Osteocyte (in vitro differentiated cells): ENCODE measurements at regions not wholly inside any gene's neighbourhood (a gene's known extent, or its start where the extent isn't known, plus 50 kb on each side); places are given as distances from the start of the nearest gene placed in this dataset.

Source experiments
- DNase-seq: peaks from one replicate; pipeline ENCODE4 v3.0.0; 2021; ENCODE audit warnings: mixed read lengths; ENCODE audit not compliant: unreplicated experiment; ENCODE audit errors: extremely low spot score
- H3K27ac Mint-ChIP-seq: one replicate; pipeline ENCODE4 v1.8.0; 2021; ENCODE audit warnings: mild to moderate bottlenecking, mixed read lengths; ENCODE audit not compliant: unreplicated experiment
- H3K27me3 Mint-ChIP-seq: one replicate; pipeline ENCODE4 v1.8.0; 2021; ENCODE audit warnings: mixed read lengths; ENCODE audit not compliant: unreplicated experiment
- H3K36me3 Mint-ChIP-seq: one replicate; pipeline ENCODE4 v1.8.0; 2021; ENCODE audit warnings: mixed read lengths; ENCODE audit not compliant: unreplicated experiment
- H3K4me1 Mint-ChIP-seq: one replicate; pipeline ENCODE4 v1.8.0; 2021; ENCODE audit warnings: mixed read lengths; ENCODE audit not compliant: unreplicated experiment
- H3K4me3 Mint-ChIP-seq: one replicate; pipeline ENCODE4 v1.8.0; 2021; ENCODE audit warnings: mild to moderate bottlenecking, moderate library complexity, mixed read lengths; ENCODE audit not compliant: unreplicated experiment
- H3K9me3 Mint-ChIP-seq: one replicate; pipeline ENCODE4 v1.8.0; 2021; ENCODE audit warnings: mixed read lengths; ENCODE audit not compliant: unreplicated experiment
- TF ChIP-seq, protein P1 (sequence below): fragments of 200-600 bp; sonication (generic); IDR thresholded peaks from 2 replicates; pipeline ENCODE4 v1.5.0; 2021; ENCODE audit warnings: antibody characterized with exemption, mild to moderate bottlenecking, moderate library complexity

DNA sequence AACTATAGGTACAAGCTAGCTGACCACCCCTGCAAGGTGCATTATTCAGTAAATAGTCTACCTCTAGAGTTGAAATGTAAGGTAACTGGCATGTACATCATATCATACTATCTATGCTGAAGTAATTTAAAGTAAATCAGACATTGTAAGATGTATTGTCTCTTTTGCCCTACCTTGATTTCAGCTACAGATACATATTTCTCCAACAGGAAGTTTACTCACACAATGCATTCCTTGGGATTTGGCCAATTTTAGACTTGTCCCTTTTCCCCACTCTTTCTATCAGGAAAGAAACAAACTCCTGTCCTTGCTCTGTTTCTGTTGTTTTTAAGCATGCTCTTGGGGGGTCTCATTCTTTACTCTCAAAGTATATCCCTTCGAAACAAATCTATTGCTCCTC, 58.5 kb upstream of the TSLP start:
- no peaks in the 10 kb centered on the region for H3K36me3 Mint-ChIP-seq
- H3K4me1 Mint-ChIP-seq = peaks cover 4% of the 10 kb centered on the region
- no peak overlapping the region for H3K4me3 Mint-ChIP-seq
- TF ChIP-seq, protein P1, sequence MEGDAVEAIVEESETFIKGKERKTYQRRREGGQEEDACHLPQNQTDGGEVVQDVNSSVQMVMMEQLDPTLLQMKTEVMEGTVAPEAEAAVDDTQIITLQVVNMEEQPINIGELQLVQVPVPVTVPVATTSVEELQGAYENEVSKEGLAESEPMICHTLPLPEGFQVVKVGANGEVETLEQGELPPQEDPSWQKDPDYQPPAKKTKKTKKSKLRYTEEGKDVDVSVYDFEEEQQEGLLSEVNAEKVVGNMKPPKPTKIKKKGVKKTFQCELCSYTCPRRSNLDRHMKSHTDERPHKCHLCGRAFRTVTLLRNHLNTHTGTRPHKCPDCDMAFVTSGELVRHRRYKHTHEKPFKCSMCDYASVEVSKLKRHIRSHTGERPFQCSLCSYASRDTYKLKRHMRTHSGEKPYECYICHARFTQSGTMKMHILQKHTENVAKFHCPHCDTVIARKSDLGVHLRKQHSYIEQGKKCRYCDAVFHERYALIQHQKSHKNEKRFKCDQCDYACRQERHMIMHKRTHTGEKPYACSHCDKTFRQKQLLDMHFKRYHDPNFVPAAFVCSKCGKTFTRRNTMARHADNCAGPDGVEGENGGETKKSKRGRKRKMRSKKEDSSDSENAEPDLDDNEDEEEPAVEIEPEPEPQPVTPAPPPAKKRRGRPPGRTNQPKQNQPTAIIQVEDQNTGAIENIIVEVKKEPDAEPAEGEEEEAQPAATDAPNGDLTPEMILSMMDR = no peak
- no peak for DNase-seq
- H3K27ac Mint-ChIP-seq = no peak overlapping the region
- no peaks in the 10 kb centered on the region for H3K9me3 Mint-ChIP-seq
- H3K27me3 Mint-ChIP-seq = peaks cover 20% of the 10 kb centered on the region

DNA sequence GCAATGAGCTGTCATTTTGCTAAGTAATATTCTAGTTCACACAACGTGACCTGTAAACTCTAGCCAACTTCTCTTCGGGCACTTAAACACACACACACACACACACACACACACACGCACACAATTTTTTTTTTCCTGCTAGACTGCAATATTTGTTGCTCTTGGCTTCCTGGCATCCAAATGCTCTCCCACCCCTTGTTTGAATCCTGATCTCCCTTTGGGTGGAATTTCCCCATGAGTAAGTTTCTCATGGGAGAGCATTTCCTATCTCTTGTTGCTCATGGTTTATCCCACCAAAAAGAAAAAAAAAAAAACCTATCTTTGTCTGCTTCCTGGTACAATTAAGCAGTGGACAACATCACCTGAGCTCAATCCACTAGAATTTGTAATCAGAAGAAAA, 54.7 kb upstream of the TSLP start:
- no peaks in the 10 kb centered on the region for H3K9me3 Mint-ChIP-seq
- TF ChIP-seq, protein P1 = no peak
- no peak for DNase-seq

DNA sequence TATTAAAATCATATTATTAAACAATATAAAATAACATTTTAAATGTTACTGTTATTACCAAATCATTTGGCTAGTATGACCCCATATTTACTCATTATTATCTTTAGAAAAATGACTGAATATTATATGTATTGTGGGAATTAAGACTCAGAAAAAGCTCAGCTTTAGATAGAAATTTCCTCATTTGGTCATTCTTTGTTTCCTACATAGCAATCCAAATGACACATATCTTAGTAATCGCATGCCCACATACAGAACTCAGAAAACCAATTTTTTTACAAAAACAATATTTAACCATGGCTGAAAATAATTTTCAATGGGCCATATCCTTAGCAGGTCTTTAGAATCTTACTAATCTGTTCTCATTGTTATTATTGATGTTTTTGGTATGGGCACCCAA, 53.8 kb upstream of the TSLP start:
- Mint-ChIP-seq H3K27ac (no peak overlapping the region), H3K27me3 (peaks cover 6% of the 10 kb centered on the region), H3K4me3 (no peak overlapping the region), H3K9me3 (no peaks in the 10 kb centered on the region), H3K36me3 (no peaks in the 10 kb centered on the region), H3K4me1 (peaks cover 4% of the 10 kb centered on the region)
- no peak for DNase-seq
- TF ChIP-seq, protein P1 = no peak

More for the DNA sequence above, 54.7 kb upstream of the TSLP start:
- Mint-ChIP-seq H3K4me1 (peaks cover 4% of the 10 kb centered on the region), H3K27ac (no peak overlapping the region), H3K36me3 (no peaks in the 10 kb centered on the region), H3K27me3 (peaks cover 10% of the 10 kb centered on the region), H3K4me3 (no peak overlapping the region)
